GM12878 (cell line): ENCODE measurements at regions not wholly inside any gene's neighbourhood (a gene's known extent, or its start where the extent isn't known, plus 50 kb on each side); places are given as distances from the start of the nearest gene placed in this dataset.

ENCODE experiments used
- ATAC-seq: fragments of 200-7000 bp; cut with Tn5 transposase; 3 replicates; pipeline ENCODE4 v1.9.1; 2020; ENCODE audit warnings: mild to moderate bottlenecking, moderate library complexity
- BruUV-seq: library from RNA; stranded (reverse); fragments of 400-500 nt; replicated peaks from 2 replicates; lab custom pipeline; 2021; lab: Mats Ljungman, UMichigan
- CTCF ChIA-PET: fragments of 300-600 bp; sonication (Branson Sonifier 250); formaldehyde crosslinking; extraction: SDS; loops from one replicate; lab custom pipeline; 2021; ENCODE audit warnings: inconsistent platforms; lab: Yijun Ruan, JAX
- POLR2A ChIA-PET: fragments of 350-600 bp; formaldehyde crosslinking; extraction: SDS; loops from one replicate; lab custom pipeline; 2021; ENCODE audit warnings: inconsistent platforms; lab: Charles Lee
- RAD21 ChIA-PET: fragments of 300-600 bp; sonication (Branson Sonifier 250); formaldehyde crosslinking; loops from one replicate; lab custom pipeline; 2023; ENCODE audit warnings: antibody characterized with exemption; ENCODE audit not compliant: unreplicated experiment; lab: Charles Lee
- SMC1A ChIA-PET: fragments of 300-600 bp; sonication (Branson Sonifier 250); formaldehyde crosslinking; loops from one replicate; lab custom pipeline; 2023; ENCODE audit not compliant: unreplicated experiment, uncharacterized antibody; lab: Charles Lee
- DNase-seq: peaks from one replicate; pipeline ENCODE4 v3.0.0-alpha.2; 2011; ENCODE audit warnings: low read depth, low spot score
- FAIRE-seq: peaks from 3 replicates; lab custom pipeline; 2011; peaks lifted over from hg19 to GRCh38; lab: Jason Lieb, UNC
- H2AFZ ChIP-seq: 2 replicates; pipeline ENCODE4 v1.6.0; 2011; ENCODE audit warnings: low read depth, low read length, control low read depth; ENCODE audit not compliant: control insufficient read depth
- H3K27ac ChIP-seq: 2 replicates; pipeline ENCODE4 v1.5.1; 2011; ENCODE audit warnings: control low read depth; ENCODE audit not compliant: control insufficient read depth, insufficient read depth
- H3K27me3 ChIP-seq, 2 experiments: replicated peaks in 1 of 2; 2 replicates each; pipeline versions ENCODE4 v1.6.0 to v1.6.1; 2011; ENCODE audit warnings: low read length in 1 of 2; ENCODE audit not compliant: control insufficient read depth in 2 of 2, insufficient read depth in 2 of 2
- H3K36me3 ChIP-seq, 2 experiments: 2 replicates each; pipeline ENCODE4 v1.5.1; 2011; ENCODE audit warnings: low read length in 1 of 2; ENCODE audit not compliant: control insufficient read depth in 2 of 2, insufficient read depth in 2 of 2
- H3K4me1 ChIP-seq: 2 replicates; pipeline ENCODE4 v1.6.1; 2011; ENCODE audit warnings: mild to moderate bottlenecking, low read length, moderate library complexity, mixed read lengths; ENCODE audit not compliant: control insufficient read depth, insufficient read depth
- H3K4me2 ChIP-seq: 2 replicates; pipeline ENCODE4 v1.6.0; 2011; ENCODE audit warnings: control low read depth; ENCODE audit not compliant: control insufficient read depth, insufficient read depth
- H3K4me3 ChIP-seq: fragments of 200-600 bp; sonication (generic); 2 replicates; pipeline ENCODE4 v1.5.1; 2016
- H3K79me2 ChIP-seq: 2 replicates; pipeline ENCODE4 v1.6.0; 2011; ENCODE audit warnings: low read length; ENCODE audit not compliant: control insufficient read depth, insufficient read depth
- H3K9ac ChIP-seq: 2 replicates; pipeline ENCODE4 v1.8.0; 2011; ENCODE audit warnings: low read length, control low read depth, mixed read lengths; ENCODE audit not compliant: control insufficient read depth, insufficient read depth
- H3K9me3 ChIP-seq: replicated peaks from 3 replicates; pipeline ENCODE4 v1.5.1; 2011; ENCODE audit warnings: mild to moderate bottlenecking, low read length; ENCODE audit not compliant: control insufficient read depth, insufficient read depth
- H4K20me1 ChIP-seq: 2 replicates; pipeline ENCODE4 v1.6.0; 2011; ENCODE audit not compliant: control insufficient read depth, insufficient read depth
- IRF3 ChIP-seq: fragments of 450-650 bp; IDR thresholded peaks from 2 replicates; pipeline ENCODE4 v1.6.1; 2014; ENCODE audit warnings: mild to moderate bottlenecking
- IRF5 ChIP-seq: fragments of 450-650 bp; IDR thresholded peaks from 2 replicates; pipeline ENCODE4 v1.6.1; 2017; ENCODE audit warnings: borderline replicate concordance
- JUNB ChIP-seq: IDR thresholded peaks from 2 replicates; pipeline ENCODE4 v1.6.1; 2016; ENCODE audit warnings: antibody characterized with exemption, mild to moderate bottlenecking
- MEF2B ChIP-seq: fragments of 450-650 bp; IDR thresholded peaks from 2 replicates; pipeline ENCODE4 v1.6.1; 2018; ENCODE audit warnings: mild to moderate bottlenecking, moderate library complexity; ENCODE audit not compliant: partially characterized antibody, poor library complexity, severe bottlenecking
- MYB ChIP-seq: fragments of 150-350 bp; IDR thresholded peaks from 2 replicates; pipeline ENCODE4 v1.6.1; 2014; ENCODE audit warnings: mild to moderate bottlenecking, low read depth, low read length, borderline replicate concordance
- NBN ChIP-seq: fragments of 450-650 bp; IDR thresholded peaks from 2 replicates; pipeline ENCODE4 v1.6.1; 2016
- NR2C1 ChIP-seq: fragments of 450-650 bp; IDR thresholded peaks from 2 replicates; pipeline ENCODE4 v1.6.1; 2017; ENCODE audit warnings: antibody characterized with exemption, mild to moderate bottlenecking, moderate library complexity
- RAD21 ChIP-seq: IDR thresholded peaks from 2 replicates; pipeline ENCODE4 v1.6.1; 2011; ENCODE audit warnings: mild to moderate bottlenecking, low read depth, low read length, moderate library complexity; ENCODE audit not compliant: insufficient read depth
- REST ChIP-seq: IDR thresholded peaks from 2 replicates; pipeline ENCODE4 v1.6.1; 2012; ENCODE audit warnings: mild to moderate bottlenecking, low read depth, low read length
- SRF ChIP-seq, 2 experiments: IDR thresholded peaks; 2 replicates each; pipeline ENCODE4 v1.6.1; 2011; ENCODE audit warnings: low read depth in 2 of 2, low read length in 2 of 2, mild to moderate bottlenecking in 1 of 2, moderate library complexity in 1 of 2
- STAT3 ChIP-seq: IDR thresholded peaks from 2 replicates; pipeline ENCODE4 v1.6.1; 2011; ENCODE audit warnings: low read depth, low read length, improper control_type of control experiment
- WGBS: methylation state at CpG from one replicate; pipeline ENCODE4 v1.1.6; 2016; ENCODE audit warnings: low lambda C conversion rate; ENCODE audit not compliant: insufficient replicate concordance, insufficient coverage; ENCODE audit errors: missing lambda C conversion rate; 5-methylcytosine and 5-hydroxymethylcytosine counted together
- in situ Hi-C: fragments of 300-500 bp; cut with MboI; formaldehyde crosslinking; loops from 9 replicates; pipeline ENCODE4 v1.14.3; 2018; ENCODE audit warnings: mixed read lengths
- intact Hi-C: fragments of 100-400 bp; cut with micrococcal nuclease; formaldehyde crosslinking; loops from one replicate; pipeline ENCODE4 v1.14.2; 2022; ENCODE audit not compliant: unreplicated experiment
- TF ChIP-seq, protein P1 (sequence below), 3 experiments: IDR thresholded peaks in 2 of 3; conservative IDR thresholded peaks in 1 of 3; 2 replicates each; pipeline ENCODE4 v1.5.1; 2011; ENCODE audit warnings: low read depth in 3 of 3, low read length in 3 of 3, mild to moderate bottlenecking in 3 of 3, control low read depth in 2 of 3, moderate library complexity in 2 of 3, inconsistent platforms in 1 of 3, mixed read lengths in 1 of 3; ENCODE audit not compliant: control insufficient read depth in 2 of 3, insufficient read depth in 1 of 3; ENCODE audit errors: extremely low read depth in 1 of 3

DNA sequence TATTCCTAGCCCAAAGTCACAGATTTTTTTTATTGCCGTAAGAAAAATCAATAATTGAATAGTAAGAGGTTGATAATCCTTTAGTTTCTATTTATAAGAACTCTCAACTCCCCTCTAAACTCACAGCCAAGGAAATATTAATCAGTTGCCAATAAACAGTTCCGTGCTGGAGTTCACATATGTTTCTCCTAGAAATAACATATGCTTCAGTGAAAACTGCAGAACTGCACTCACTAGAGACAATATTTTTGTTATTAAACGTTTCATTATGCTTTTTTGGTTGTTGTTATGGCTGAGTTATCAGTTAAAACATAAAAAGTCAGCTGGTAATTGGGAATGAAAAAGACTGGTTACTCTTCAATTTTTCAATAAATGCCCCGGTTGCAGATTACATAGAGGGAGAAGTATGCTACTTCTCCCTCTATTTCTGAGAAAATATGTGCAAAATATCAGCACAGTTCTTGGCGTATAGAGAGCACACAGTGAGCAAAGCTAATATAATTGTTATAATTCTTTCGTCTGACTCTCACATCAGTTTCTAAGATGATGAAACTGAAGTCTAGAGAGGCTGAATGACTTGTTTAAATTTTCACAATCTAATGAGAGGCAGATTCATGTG is 781.2 kb upstream of the GRM7 start (continued):
- TF ChIP-seq REST (no peak), STAT3 (no peak), JUNB (no peak), IRF3 (no peak), NR2C1 (no peak), NBN (no peak), SRF (IDR thresholded peaks at IDR 0.05; ENCODE audit: low read depth in 2 of 2, low read length in 2 of 2) (no peak), MYB (no peak), MEF2B (no peak)

- no peaks in the 10 kb centered on the region for H4K20me1 ChIP-seq
- intact Hi-C loops (loop anchor here (5.0 kb wide), 1 partner anchor 661 kb away; no protein-coding TSS in a partner anchor), in situ Hi-C loops (no loop called here)
- BruUV-seq = no TSS peak
- peak; percentile 78 for ATAC-seq
- ChIA-PET RAD21 (no interaction called here), POLR2A (no interaction called here), SMC1A (no interaction called here), CTCF (no interaction called here)
- H3K79me2 ChIP-seq = no peaks in the 10 kb centered on the region
- no peaks in the 10 kb centered on the region for H3K36me3 ChIP-seq
- no peak overlapping the region for H3K9ac ChIP-seq
- no peak overlapping the region for H3K4me3 ChIP-seq
- H3K4me2 ChIP-seq = no peak overlapping the region
- DNase-seq = no peak
- H2AFZ ChIP-seq = no peak overlapping the region
- TF ChIP-seq, protein P1, sequence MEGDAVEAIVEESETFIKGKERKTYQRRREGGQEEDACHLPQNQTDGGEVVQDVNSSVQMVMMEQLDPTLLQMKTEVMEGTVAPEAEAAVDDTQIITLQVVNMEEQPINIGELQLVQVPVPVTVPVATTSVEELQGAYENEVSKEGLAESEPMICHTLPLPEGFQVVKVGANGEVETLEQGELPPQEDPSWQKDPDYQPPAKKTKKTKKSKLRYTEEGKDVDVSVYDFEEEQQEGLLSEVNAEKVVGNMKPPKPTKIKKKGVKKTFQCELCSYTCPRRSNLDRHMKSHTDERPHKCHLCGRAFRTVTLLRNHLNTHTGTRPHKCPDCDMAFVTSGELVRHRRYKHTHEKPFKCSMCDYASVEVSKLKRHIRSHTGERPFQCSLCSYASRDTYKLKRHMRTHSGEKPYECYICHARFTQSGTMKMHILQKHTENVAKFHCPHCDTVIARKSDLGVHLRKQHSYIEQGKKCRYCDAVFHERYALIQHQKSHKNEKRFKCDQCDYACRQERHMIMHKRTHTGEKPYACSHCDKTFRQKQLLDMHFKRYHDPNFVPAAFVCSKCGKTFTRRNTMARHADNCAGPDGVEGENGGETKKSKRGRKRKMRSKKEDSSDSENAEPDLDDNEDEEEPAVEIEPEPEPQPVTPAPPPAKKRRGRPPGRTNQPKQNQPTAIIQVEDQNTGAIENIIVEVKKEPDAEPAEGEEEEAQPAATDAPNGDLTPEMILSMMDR (IDR thresholded peaks at IDR 0.05 in 2 of 3, conservative IDR thresholded peaks at IDR 0.05 in 1 of 3; ENCODE audit: control insufficient read depth in 2 of 3, extremely low read depth in 1 of 3, insufficient read depth in 1 of 3, low read depth in 3 of 3, low read length in 3 of 3) = 0 out of 6 replicates have a peak, but pooled peaks of 1 of the 3 experiments have one; percentile 10
- TF ChIP-seq RAD21 (peak; percentile 41; the same call in 1 of the 2 replicates), IRF5 (no peak)
- H3K9me3 ChIP-seq = no peaks in the 10 kb centered on the region
- no peak for FAIRE-seq
- 0% methylated on average over 2 of the region's 2 CpGs for WGBS
- no peaks in the 10 kb centered on the region for H3K4me1 ChIP-seq
- no peak overlapping the region for H3K27ac ChIP-seq
- no peaks in the 10 kb centered on the region for H3K27me3 ChIP-seq
These were observed 772.5 kb upstream of the GRM7 start for GRCh38 chr3:6088433-6088832.
